ENCODE measurements at regions not wholly inside any gene's neighbourhood (a gene's known extent, or its start where the extent isn't known, plus 50 kb on each side); places are given as distances from the start of the nearest gene placed in this dataset.
"Not testable (repeated sequence)": the region's sequence is repeated elsewhere in the genome, so short reads cannot be mapped to it uniquely, and the experiment has no call there.

DNA sequence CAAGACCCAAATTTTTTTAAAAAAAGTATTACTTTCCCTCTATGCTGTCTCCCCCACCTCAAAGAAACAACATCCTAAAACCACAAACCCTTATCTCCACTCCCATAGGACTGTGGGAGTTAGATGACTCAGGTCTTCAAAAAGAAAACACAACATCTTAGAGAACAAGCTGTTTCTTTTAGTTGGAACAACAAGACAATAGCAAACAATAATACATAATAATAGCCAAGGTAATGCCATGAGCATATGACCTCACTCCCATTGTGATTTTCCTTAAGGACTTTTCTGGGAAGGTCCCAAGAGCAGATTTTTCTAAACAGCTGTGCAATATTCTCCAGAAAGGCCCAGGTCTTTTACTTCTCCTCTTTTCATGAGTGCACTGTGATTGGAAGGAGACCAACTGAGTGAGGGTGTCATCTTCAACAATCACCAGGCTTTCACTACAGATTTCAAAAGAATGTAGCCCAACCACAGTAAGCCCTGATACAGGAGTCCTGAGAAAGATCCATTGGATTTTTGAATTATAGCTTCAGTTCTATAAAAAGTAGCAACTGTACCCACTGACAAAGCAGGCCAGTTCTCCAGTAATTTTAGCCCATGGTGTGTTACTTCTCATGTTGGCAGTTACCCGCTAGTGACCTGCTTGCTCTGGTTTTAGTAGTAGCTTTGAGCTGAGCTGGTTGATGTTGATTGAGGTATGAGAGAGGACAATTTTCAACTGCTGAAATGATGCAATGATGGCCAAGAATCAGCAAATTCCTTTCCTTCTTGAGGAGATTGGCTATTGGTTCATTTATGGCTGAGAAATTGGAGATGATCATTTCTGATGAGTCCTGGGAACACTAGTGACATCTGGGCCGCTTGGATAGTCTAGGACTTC lies 144.5 kb upstream of the TCF4 start:
- ATAC-seq = peak in 2 of 4 donors; percentile 40 to 54
- Histone ChIP-seq H3K4me3 (no peak overlapping the region), H3K4me1 (peaks cover 7% of the 10 kb centered on the region), H3K27me3 (ENCODE audit: insufficient read depth in 3 of 3, low read length in 2 of 3) (no peaks in the 10 kb centered on the region), H3K27ac (peak overlapping the region; percentile 61), H3K9me3 (no peaks in the 10 kb centered on the region), H3K36me3 (ENCODE audit: insufficient read depth in 1 of 2, low read depth in 1 of 2) (no peaks in the 10 kb centered on the region)
- intact Hi-C loops (cut with DNase I) = no loop called here
- DNase-seq = no peak
- 54 to 97% (median 64%) methylated on average over 2 of the region's 2 CpGs for WGBS, 3 donors
- TF ChIP-seq, protein P1, sequence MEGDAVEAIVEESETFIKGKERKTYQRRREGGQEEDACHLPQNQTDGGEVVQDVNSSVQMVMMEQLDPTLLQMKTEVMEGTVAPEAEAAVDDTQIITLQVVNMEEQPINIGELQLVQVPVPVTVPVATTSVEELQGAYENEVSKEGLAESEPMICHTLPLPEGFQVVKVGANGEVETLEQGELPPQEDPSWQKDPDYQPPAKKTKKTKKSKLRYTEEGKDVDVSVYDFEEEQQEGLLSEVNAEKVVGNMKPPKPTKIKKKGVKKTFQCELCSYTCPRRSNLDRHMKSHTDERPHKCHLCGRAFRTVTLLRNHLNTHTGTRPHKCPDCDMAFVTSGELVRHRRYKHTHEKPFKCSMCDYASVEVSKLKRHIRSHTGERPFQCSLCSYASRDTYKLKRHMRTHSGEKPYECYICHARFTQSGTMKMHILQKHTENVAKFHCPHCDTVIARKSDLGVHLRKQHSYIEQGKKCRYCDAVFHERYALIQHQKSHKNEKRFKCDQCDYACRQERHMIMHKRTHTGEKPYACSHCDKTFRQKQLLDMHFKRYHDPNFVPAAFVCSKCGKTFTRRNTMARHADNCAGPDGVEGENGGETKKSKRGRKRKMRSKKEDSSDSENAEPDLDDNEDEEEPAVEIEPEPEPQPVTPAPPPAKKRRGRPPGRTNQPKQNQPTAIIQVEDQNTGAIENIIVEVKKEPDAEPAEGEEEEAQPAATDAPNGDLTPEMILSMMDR (IDR thresholded peaks at IDR 0.05) = no peak

DNA sequence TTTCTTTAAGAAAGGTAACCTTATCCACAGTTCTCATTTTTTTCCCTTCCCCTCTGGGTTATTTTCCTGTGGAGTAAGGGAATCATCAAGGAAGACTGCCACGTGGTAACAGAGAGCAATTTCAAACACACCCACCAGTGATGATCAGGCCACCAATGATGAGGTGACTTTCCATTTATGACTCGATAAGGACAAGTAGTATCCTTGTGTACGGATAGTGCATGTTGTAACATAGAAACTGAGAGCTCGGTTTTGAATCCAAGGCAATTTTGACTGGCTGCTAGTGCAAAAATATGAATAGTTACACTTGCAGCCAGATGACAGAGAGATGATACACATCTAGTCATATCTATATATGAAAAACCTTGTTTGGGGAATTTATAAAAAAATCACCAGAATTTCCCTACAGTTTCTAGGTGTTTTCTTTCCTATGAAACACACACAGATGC lies 143.6 kb upstream of the TCF4 start:
- Histone ChIP-seq H3K4me1 (peaks cover 7% of the 10 kb centered on the region), H3K27me3 (ENCODE audit: insufficient read depth in 3 of 3, low read length in 2 of 3) (no peaks in the 10 kb centered on the region), H3K9me3 (no peaks in the 10 kb centered on the region), H3K27ac (peak overlapping the region; percentile 42), H3K4me3 (no peak overlapping the region), H3K36me3 (ENCODE audit: insufficient read depth in 1 of 2, low read depth in 1 of 2) (no peaks in the 10 kb centered on the region)
- DNase-seq (no peak), ATAC-seq (peak in 1 of 4 donors; percentile 30)
- TF ChIP-seq, protein P1 (IDR thresholded peaks at IDR 0.05) = no peak
- 48 to 66% (median 51%) methylated on average over 4 of the region's 4 CpGs for WGBS, 3 donors
- intact Hi-C loops (cut with DNase I) = no loop called here

DNA sequence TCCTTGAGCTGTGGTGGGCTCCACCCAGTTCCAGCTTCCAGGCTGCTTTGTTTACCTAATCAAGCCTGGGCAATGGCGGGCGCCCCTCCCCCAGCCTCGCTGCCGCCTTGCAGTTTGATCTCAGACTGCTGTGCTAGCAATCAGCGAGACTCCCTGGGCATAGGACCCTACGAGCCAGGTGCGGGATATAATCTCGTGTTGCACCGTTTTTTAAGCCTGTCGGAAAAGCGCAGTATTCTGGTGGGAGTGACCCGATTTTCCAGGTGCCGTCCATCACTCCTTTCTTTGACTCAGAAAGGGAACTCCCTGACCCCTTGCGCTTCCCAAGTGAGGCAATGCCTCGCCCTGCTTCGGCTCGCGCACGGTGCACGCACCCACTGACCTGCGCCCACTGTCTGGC lies 133.0 kb upstream of the TCF4 start:
- DNase-seq; intact Hi-C loops (cut with DNase I); H3K27me3 ChIP-seq (ENCODE audit: insufficient read depth in 3 of 3, low read length in 2 of 3); H3K4me1 ChIP-seq; ATAC-seq; H3K9me3 ChIP-seq; H3K4me3 ChIP-seq; H3K36me3 ChIP-seq (ENCODE audit: insufficient read depth in 1 of 2, low read depth in 1 of 2); H3K27ac ChIP-seq: not testable (repeated sequence)
- WGBS, 3 donors = 89 to 98% (median 94%) methylated on average over 10 to 13 of the region's 21 CpGs

DNA sequence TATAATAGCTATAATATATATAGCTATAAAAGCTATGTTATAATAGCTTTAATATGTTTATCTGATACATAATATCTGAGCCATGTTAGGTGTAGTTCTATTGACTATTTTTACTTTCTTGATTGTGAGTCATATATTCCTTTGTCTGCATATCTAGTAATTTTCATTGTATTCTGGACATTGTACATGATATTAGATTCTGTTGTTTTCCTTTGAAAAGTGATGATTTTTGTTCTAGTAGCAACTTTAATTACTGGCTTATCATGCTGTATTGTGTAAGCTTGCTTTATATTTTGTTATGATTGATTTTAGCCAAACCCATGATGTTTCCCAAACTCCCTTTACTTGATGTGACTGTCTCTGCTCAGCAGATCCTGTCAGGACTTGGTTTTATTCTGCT lies 125.7 kb upstream of the TCF4 start:
- ATAC-seq (no peak), DNase-seq (no peak)
- intact Hi-C loops (cut with DNase I) = no loop called here
- H3K4me3 ChIP-seq = no peak overlapping the region
- no peak overlapping the region for H3K27ac ChIP-seq
- H3K36me3 ChIP-seq (ENCODE audit: insufficient read depth in 1 of 2, low read depth in 1 of 2) = no peaks in the 10 kb centered on the region
- peaks cover 26% of the 10 kb centered on the region for H3K9me3 ChIP-seq
- H3K27me3 ChIP-seq (ENCODE audit: insufficient read depth in 3 of 3, low read length in 2 of 3) = no peaks in the 10 kb centered on the region
- H3K4me1 ChIP-seq = no peaks in the 10 kb centered on the region
- TF ChIP-seq, protein P1 (IDR thresholded peaks at IDR 0.05) = no peak

DNA sequence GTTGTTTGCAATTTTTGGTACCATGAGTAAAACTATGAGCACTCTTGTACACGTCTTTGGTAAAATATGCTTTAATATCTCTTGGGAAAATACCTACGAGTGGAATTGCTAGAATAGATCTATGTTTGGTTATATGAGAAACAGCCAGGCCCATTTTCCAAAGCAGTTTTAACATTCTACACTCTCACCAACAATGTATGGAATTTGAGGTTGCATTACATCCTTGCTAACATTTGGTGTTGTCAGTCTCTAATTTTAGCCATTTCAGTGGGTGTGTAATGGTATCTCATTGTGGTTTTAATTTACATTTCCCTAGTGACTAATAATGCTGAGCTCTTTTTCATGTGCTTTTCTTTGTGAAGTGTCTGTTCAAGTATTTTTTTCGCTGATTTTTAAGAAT lies 118.9 kb upstream of the TCF4 start:
- Histone ChIP-seq H3K4me1 (peaks cover 3% of the 10 kb centered on the region), H3K36me3 (ENCODE audit: insufficient read depth in 1 of 2, low read depth in 1 of 2) (no peaks in the 10 kb centered on the region), H3K9me3 (peaks cover 15% of the 10 kb centered on the region), H3K4me3 (no peak overlapping the region), H3K27me3 (ENCODE audit: insufficient read depth in 3 of 3, low read length in 2 of 3) (no peaks in the 10 kb centered on the region), H3K27ac (no peak overlapping the region)
- intact Hi-C loops (cut with DNase I) = no loop called here
- WGBS, 3 donors = 28 to 36% (median 29%) methylated on average over 3 of the region's 3 CpGs
- DNase-seq = no peak
- peak; percentile 33 to 71 (median 61) for ATAC-seq
- TF ChIP-seq, protein P1 (IDR thresholded peaks at IDR 0.05) = no peak

Data from psoas muscle (tissue), 7 donors.